NOMO-1 treated with dmso at 0.1 percent for 144 hours (cell line): ENCODE measurements at regions not wholly inside any gene's neighbourhood (a gene's known extent, or its start where the extent isn't known, plus 50 kb on each side); places are given as distances from the start of the nearest gene placed in this dataset.

ENCODE experiments used
- DNase-seq: peaks from one replicate; lab custom pipeline; 2025; ENCODE audit not compliant: unreplicated experiment; lab: John Stamatoyannopoulos, UW

DNA sequence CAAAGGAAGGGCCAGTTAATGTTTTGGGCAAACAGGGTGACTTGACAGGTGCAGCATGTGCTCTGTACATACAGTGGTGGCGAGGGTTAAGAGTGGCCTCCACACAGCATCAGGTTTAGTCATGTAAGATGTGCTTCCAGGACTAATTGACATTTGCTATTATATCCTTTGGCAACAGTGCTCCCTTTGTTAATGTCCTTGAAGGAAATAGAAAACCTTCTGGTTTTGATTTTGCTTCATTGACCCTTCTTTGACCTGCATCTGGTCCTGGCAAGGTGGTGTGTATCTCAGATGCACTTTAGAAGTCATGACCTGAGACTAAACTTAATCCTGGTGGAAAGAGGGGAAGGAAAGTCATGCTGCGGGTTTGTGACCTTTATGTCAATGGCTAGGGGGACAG, 440.0 kb downstream of the ENC1 start:
- DNase-seq, result no peak

DNA sequence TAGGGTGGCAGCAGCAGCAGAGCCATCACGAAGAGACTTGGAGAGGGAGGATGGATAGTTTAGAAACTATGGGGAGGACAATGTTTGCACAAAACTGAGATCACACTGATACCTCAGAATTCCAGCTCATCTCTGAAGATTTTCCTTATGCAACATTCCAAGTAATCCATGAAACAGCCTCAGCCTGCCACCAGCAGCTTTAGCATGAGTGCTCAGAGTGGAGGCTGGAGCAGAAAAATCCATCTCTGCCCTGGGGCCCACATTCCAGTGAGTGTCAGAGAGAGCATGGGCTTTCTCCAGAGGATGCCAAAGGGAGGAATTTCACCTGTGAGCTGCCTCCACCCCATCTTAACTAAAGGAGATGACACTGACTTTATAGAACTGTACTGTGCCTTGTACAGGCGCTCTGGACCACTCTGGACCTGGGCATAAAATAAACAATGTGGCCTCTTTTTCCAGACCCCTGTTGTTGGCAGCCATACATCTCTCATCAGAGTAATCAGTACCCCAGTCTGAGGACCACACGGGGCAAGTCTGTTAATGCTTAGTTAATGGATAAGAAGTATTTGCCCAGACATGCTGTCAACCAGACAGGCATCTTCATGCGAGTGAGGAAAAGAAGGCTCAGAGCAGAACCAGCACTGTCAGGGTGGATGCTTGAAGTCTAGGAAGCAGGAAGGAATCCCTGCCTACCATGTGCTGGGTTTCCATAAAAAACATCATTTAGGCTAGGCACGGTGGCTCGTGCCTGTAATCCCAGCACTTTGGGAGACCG, 440.9 kb downstream of the ENC1 start:
- DNase-seq, result no peak

DNA sequence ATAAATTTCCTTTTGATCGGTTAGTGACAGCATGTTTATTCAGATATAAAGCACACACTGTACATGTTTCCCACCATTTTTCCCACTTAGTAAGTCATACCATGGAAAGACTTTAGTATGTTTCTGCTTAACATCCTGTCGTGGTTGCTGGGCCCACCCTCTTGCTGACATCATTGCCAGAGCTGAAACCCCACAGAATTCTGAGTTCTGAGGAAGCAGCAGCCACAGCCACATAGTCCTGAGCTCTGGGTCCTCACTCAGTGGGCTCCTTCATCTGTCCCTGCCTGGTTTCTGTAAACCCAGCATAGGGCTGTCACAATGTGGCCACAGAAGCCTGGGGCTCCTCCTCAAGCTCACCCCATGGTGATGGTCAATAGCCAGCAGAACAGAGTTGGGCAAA, 441.5 kb downstream of the ENC1 start:
- DNase-seq, result no peak

DNA sequence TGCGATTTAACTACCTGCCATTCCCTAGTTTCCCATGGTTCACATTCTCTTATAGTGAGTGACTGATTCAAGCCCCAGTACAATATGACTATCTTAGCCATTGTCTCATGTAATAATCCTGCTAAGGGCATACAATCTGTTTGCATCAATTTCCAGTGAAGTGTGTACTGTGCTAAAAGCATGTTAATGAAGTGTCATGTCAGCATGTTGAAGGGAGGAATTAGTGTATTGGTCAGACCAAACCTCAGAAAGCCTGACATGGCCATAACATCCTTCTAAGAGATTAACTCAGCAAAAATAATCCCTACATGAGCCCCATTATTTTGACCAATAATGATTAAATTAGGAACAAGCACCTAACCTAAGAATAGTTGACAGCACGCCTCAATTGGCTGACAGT, 442.4 kb downstream of the ENC1 start:
- no peak for DNase-seq

DNA sequence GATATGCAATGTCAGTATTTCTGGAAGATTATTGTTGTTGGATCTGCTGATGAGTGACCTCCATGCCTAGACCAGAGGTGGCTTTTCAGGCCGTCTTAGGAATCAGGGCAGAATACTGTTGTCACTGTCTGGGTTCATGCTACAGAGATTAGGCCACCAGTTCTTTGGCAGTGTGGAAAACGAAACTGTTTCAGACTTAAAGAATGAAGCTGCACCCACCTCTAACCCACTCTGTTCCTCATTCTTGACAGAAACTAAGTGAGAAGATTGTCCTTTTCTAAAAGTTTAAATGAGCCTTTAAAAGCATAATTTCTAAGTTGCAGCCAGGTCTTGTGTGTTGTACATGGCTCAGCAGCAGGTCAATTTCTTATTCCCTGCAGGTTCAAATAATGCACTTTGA, 444.3 kb downstream of the ENC1 start:
- peak; percentile 53 for DNase-seq

DNA sequence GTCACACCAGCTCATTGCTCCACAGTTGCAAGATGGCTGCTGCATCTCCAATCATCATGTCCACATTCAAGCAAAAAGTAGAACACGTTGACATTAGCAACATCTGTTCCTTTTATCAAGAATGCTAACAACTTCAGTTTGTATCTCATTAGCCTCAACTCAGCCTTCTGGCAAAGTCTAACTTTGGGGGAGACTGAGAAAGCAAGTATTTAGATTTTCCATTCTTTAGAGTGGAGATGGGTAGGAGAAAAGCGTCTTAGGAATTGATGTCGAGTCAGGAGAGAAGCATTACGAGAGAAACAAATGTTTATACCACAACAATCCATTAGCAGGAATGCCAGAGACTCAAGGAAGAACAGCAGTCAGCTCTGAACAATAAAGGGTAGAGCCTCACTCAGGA, 446.3 kb downstream of the ENC1 start:
- no peak for DNase-seq

DNA sequence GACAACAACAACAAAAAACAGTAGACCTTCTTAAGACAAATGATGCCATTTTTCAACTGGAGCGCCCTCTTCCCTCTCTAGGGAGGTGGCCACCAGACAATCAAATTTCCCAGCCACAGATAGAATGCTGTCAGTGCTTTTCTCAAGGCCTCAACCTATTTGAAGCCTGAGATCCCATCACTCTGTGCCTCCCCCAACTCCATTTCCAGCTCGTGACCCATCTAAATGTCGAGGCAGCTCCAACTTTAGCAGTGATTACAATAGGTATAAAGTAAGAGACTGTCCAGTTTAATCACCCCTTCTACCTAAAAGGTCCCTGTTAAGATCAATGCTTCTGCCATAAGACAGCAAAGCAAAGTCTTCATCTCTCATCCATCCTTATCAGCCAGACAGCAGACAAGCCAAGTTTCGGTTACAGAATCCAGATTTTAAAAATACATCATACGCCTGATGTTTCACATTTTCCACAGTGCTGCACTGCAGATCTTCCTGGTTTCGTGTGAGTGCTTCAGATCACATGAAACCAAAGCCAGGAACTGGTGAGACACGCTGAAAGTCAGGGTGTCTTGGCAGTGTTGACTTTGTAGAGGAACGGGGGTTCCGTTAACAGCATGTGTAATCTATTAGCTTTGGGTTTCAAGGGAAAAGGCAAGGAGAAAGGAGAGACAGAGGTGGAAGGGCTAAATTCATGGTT, 447.8 kb downstream of the ENC1 start:
- DNase-seq, result no peak

DNA sequence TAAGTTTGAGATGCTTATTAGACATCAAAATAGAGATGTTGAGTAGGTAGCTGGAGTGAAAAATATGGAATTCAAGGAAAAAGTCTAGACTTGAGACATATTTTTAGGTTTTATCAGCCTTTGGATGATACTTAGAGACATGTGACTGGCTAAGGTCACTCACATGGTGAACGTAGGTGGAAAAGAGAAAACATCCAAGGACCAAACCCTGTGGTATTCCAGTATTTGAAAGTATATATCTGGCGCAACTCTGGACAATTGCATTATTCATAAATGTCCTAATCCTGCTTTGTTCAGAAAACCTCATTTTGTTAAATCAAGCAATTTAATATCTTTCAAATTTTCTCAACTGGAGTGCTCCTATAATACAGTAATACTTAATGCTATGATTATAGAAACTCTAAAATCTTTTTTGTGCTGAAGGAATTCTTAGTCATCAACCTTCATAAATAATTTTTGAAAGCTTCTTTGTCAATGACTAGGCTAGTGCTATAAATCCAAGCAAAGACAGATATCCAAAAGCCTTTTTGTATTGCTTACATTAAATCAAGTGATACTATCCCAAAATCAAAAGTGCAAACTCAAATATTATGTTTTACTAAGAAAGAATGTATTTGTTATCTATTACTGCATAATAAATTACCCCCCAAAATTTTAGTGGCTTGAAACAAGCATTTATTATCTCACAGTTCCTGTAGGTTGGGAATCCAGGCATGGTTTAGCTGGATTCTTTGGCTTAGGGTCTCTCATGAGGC, 452.0 kb downstream of the ENC1 start:
- DNase-seq, result no peak

DNA sequence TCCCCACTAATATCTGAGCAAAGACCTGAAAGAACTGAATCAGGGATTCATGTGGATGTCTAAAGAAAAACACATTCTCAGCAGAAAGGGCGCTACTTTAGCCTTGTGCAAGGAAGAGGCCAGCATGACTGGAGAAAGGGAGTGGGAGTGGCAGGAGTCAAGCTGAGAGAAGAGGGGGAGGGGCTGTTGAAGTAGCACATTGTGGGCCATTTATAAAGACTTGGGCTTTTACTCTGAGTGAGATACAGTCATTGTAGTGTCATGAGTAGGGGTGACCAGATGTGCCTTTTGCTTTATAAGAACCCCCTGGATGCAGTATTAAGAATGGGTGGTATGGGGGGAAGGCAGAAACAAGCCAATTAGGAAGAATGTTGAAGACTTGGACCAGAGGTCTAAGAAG, 452.8 kb downstream of the ENC1 start:
- no peak for DNase-seq

DNA sequence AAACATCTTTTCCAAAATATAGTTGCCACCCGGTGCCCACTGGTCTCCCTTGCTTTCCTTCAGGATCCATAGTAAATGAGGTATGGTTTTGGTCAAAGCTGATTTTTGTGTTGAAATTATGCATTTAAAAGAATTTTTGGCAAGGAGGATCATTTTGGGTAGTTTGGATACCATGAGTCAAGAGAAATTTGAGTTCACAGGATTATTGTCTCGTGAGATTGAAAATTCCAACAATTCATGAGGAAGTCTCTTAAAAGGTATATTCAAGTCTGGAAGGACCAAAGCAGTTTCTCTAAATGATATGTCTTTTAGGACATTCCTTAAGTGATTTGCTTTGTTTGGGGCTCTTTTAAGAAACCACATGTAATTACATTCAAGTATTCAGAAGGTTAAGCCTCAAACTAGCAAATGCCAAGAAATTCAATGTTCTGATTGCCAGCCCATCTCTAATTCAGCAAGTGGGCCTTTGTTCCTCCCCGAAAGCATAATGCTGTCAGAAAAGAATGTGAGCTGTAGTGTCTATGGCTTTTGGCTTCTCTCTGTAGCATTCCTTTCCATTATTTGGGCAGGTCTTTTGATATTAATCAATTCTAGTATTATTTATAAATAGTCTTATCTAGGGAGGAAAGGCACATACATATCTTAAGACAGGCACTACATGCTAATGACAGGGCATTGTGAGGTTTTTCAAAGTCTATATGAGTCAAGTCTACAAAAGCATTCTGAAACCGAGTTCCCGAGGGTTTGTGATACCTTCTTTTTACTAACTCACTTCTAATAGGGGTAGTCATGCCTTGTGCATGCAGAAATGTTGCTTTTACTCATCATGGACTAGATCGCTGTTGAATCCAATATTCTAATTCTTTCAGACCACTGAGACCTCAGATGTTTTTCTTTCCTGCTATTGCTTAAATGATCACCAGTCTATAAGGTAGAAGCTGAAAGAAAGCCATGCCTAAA, 453.9 kb downstream of the ENC1 start:
- DNase-seq, result no peak

DNA sequence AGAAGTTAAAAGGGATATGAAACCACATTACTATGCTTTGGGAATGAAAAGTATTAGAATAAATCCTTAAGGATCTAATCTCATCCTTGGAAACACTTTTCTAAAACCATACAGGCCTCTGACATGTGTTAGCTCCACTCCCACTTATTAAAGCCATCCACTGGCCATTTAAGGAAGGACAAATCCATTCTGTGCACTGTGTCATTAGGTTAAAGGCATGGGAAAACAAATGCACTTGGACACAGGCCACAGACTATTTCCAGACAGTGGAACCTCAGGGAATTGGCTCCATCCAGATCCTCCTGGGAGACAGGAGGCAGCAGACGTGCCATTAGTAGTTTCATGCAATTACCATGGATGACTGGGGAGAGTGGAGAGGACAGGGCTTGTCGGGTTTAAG, 454.9 kb downstream of the ENC1 start:
- no peak for DNase-seq

DNA sequence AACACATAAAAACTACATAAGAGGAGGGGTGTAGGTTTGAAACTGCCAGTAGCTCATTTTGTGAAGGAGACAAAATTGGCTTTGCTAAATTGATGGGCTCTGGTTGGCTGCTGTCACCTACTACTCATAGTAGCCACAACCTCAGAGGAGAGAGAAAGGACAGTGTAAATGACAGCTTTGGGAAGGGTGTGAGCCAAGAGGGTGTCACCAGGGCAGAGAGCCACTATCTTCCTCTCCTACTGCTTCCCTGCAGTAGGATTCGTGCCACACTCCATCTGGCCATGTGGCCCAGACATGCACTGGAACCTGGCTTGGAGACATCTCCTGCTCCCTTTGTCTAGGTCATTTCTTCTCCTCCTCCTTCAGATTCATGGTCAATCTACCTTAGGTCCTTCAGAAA, 455.9 kb downstream of the ENC1 start:
- no peak for DNase-seq

DNA sequence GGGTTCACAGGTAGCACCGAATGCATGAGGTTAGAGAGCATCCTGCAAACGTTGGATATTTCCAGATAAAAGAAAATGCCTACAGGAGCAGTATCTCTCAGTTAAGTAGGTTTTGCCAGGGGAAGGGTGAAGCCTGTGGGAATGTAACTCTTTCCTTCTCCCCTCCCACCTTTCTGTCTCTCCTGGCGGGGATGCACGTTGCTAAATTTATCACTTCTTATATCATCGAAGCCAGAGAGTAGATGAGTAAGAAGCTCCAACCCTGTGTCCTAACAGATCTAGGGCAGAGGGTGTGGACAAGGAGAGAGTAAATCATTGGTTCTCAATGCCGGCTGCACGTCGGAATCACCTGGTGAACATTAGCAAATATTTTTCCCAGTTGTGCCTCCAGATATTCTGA, 457.5 kb downstream of the ENC1 start:
- DNase-seq, result no peak

DNA sequence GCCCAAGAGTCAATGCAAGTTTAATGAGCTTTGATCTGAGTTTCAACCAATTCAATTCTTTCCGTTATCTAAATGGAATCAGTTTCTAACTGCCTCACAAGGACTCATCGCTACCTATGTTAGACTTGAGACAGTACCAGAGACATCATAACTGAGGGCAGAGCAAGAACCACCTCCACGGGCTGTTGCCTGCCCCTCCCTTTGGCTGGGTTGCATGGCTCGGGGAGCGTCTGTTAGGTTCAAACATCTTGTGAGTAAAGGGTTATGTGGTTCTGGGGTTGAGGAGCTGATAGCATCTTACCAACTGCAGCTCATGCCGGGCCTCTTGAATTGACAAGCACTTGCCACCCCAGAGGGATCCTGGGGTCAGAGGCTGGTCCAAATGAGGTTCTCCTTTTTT, 457.9 kb downstream of the ENC1 start:
- DNase-seq, result no peak

DNA sequence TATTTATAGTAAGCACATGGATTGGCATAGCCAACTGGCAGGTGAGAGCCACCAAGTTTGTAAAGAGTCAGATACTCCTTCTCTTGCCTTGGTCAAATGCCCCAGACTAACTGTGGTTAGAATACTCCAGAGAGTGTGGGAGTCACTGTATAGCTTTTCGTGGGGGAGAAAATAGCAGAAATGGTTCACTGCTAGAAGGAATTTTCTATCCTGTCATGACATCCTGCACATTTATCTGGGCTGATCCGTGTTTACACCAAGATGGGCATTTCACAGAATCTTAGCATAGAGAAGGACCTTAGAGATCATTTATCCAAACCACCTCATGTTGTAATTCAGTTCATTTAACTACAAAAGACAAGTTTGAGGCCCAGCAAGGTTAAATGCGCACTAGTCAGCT, 460.8 kb downstream of the ENC1 start:
- DNase-seq, result no peak

DNA sequence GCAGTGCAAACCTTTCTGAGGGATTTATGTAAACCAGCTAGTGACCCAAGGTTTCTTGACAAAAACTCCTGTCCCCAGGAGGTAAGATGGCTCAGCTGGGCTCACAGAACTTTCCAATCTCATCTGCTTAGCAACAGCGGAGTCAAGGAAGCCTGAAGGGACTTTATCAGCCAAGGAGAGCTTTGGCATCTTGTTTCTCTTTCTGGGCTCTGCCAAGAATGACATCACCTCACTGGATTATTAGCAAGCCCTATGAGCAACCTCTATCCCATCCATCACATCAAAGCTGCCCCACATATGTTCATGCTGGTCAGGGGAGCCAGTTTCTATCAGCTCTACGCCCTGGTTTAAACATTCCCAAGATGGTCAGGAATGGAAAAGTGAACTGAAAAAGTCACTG, 461.3 kb downstream of the ENC1 start:
- DNase-seq, result no peak

DNA sequence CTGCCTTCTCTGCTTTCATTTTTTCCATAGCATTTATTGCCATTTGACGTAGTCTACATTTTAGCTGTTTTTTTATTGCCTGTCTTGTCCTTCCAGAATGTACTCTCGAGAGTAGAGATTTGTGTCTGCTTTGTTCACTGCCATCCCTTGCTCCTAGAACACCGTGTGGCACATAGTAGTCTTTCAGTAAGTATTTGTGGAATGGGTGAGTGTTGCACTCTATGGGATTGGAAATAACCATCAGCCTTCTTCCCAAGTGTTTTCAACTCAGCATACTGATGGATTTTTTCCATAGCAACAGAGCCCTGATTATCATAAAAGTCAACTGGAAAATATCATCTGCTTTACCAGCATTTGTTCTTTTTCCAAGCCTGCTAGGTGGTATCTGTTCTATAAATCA, 462.6 kb downstream of the ENC1 start:
- DNase-seq, result no peak

DNA sequence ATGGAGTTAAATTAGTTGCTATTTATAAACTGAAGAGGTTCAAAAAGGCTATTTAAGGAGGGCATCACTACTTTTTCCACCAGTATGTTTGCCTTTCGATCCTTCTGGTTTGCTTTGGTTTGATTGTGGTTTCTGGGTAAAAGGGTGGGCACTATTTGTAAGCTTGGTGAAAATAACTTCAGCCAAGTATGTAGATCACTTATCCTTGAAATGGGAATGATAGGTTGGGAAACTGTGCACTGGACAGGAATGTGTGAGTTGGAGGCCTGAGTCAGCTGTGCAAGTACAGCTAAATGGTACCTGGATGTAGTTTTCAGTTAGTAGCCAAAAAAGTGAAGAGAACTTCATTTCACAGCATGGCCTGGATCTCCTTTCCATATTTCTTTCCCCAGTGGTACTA, 466.2 kb downstream of the ENC1 start:
- no peak for DNase-seq

DNA sequence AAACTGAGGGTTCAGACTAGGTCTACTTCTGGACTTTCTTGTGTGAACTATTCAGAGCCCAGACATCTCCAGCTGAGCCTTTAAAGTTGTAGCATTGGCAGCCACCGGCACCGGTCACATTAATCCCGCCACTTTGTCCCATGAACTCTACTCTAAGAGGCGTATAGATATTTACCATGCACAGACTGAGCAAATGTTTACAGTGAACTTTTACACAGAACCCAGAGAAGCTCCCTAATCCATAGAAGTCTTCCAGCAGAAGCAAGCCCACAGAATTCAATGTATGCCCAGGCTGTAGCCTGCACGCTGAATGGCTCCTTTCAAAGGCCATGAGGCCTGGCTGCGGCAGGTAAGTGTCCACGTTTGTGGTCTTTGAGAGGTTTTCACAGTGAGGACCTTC, 466.9 kb downstream of the ENC1 start:
- DNase-seq, result no peak

DNA sequence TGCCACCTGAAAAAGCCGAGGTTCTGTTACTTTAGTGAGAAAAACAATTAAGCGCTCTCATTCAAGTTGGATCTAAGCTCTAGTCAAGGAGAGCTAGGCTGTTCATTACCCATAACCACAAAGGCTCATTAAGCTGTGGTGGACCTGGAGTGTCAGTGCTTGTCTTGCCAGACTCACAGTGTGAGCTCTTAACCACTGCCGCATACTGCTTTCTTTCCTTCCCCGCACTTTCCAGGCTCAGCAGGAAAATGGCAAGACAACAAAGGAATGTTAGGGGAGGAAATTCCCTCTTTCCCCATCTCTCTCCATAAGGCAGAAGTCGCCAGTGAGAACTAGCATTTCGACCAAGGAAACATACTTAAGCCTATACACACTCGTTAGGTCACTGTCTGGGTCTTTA, 467.3 kb downstream of the ENC1 start:
- no peak for DNase-seq

DNA sequence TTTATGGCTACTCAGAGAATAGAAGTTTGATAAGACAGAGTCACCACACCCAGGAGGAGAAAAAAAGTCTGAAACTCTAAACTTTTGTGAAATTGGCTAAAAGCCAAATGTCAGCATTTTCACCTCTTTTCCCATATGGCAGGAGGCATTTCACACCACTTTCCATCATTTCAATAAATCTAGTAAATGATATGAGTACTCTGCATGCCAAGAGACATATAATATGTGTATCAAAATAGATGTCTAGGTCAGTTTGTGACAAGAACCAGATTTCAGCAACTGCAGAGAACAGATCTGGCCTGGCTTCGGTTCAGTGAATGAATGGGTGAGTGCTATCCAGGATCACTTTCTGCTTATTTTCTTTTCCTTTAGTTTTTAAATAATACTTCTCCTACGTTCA, 470.8 kb downstream of the ENC1 start:
- no peak for DNase-seq
